ACC112 (cell line): ENCODE measurements at regions not wholly inside any gene's neighbourhood (a gene's known extent, or its start where the extent isn't known, plus 50 kb on each side); places are given as distances from the start of the nearest gene placed in this dataset.

Experiments
- H2AFZ ChIP-seq: fragments of 200-600 bp; sonication (generic); one replicate; pipeline ENCODE4 v1.6.0; 2017; ENCODE audit warnings: antibody characterized with exemption, low read length; ENCODE audit not compliant: unreplicated experiment
- H3K27ac ChIP-seq: fragments of 200-600 bp; sonication (generic); 2 replicates; pipeline ENCODE4 v1.5.1; 2014; ENCODE audit warnings: low read depth, mild to moderate bottlenecking, antibody characterized with exemption, low read length, moderate library complexity
- H3K27me3 ChIP-seq: fragments of 200-600 bp; sonication (generic); 2 replicates; pipeline ENCODE4 v1.6.1; 2014; ENCODE audit warnings: mild to moderate bottlenecking, antibody characterized with exemption, low read length, moderate library complexity, mixed read lengths; ENCODE audit not compliant: insufficient read depth
- H3K36me3 ChIP-seq: fragments of 200-600 bp; sonication (generic); 2 replicates; pipeline ENCODE4 v1.6.1; 2016; ENCODE audit warnings: mild to moderate bottlenecking, antibody characterized with exemption, low read length, moderate library complexity, mixed read lengths; ENCODE audit not compliant: insufficient read depth
- H3K4me1 ChIP-seq: fragments of 200-600 bp; sonication (generic); one replicate; pipeline ENCODE4 v1.6.1; 2016; ENCODE audit warnings: low read length, mixed read lengths; ENCODE audit not compliant: insufficient read depth, unreplicated experiment, control insufficient read depth
- H3K4me3 ChIP-seq: fragments of 200-600 bp; sonication (generic); 2 replicates; pipeline ENCODE4 v1.5.1; 2014; ENCODE audit warnings: mild to moderate bottlenecking, low read depth, low read length
- H3K79me2 ChIP-seq: fragments of 200-600 bp; sonication (generic); one replicate; pipeline ENCODE4 v1.6.0; 2016; ENCODE audit warnings: low read length; ENCODE audit not compliant: control insufficient read depth, unreplicated experiment, insufficient read depth

- Histone ChIP-seq H3K27ac (no peak overlapping the region), H2AFZ (no peak overlapping the region), H3K36me3 (no peaks in the 10 kb centered on the region), H3K79me2 (no peaks in the 10 kb centered on the region), H3K4me1 (peaks cover 21% of the 10 kb centered on the region), H3K4me3 (no peak overlapping the region), H3K27me3 (peaks cover 7% of the 10 kb centered on the region)
Observed at GRCh38 chr14:22315336-22315735, 273.7 kb downstream of the DAD1 start.

- Histone ChIP-seq H3K4me1 (peaks cover 21% of the 10 kb centered on the region), H3K27ac (no peak overlapping the region), H3K27me3 (peaks cover 3% of the 10 kb centered on the region; the same call in 1 of the 2 replicates), H3K4me3 (no peak overlapping the region), H2AFZ (no peak overlapping the region), H3K36me3 (no peaks in the 10 kb centered on the region), H3K79me2 (no peaks in the 10 kb centered on the region)
Observed at GRCh38 chr14:22314183-22314820, 274.7 kb downstream of the DAD1 start.

- H3K79me2 ChIP-seq = no peaks in the 10 kb centered on the region
- H3K27me3 ChIP-seq = no peaks in the 10 kb centered on the region
- H2AFZ ChIP-seq = no peak overlapping the region
- no peak overlapping the region for H3K27ac ChIP-seq
- H3K36me3 ChIP-seq = no peaks in the 10 kb centered on the region
- peaks cover 21% of the 10 kb centered on the region for H3K4me1 ChIP-seq
- H3K4me3 ChIP-seq = no peak overlapping the region
Observed at GRCh38 chr14:22313172-22313801, 275.7 kb downstream of the DAD1 start.

GRCh38 chr14:22311636-22312035 is 277.4 kb downstream of the DAD1 start:
- no peak overlapping the region for H3K4me3 ChIP-seq
- no peaks in the 10 kb centered on the region for H3K27me3 ChIP-seq
- H2AFZ ChIP-seq = no peak overlapping the region
- no peak overlapping the region for H3K27ac ChIP-seq
- no peaks in the 10 kb centered on the region for H3K79me2 ChIP-seq
- H3K36me3 ChIP-seq = no peaks in the 10 kb centered on the region
- H3K4me1 ChIP-seq = peaks cover 21% of the 10 kb centered on the region

GRCh38 chr14:22305607-22306006 is 283.4 kb downstream of the DAD1 start:
- peaks cover 8% of the 10 kb centered on the region; the same call in 1 of the 2 replicates for H3K27me3 ChIP-seq
- H2AFZ ChIP-seq = no peak overlapping the region
- no peaks in the 10 kb centered on the region for H3K36me3 ChIP-seq
- H3K4me1 ChIP-seq = peaks cover 4% of the 10 kb centered on the region
- no peak overlapping the region for H3K4me3 ChIP-seq
- no peaks in the 10 kb centered on the region for H3K79me2 ChIP-seq
- H3K27ac ChIP-seq = no peak overlapping the region

- H3K36me3 ChIP-seq = no peaks in the 10 kb centered on the region
- no peak overlapping the region for H2AFZ ChIP-seq
- no peaks in the 10 kb centered on the region for H3K79me2 ChIP-seq
- H3K27me3 ChIP-seq = peaks cover 8% of the 10 kb centered on the region; the same call in 1 of the 2 replicates
- H3K4me3 ChIP-seq = no peak overlapping the region
- H3K27ac ChIP-seq = no peak overlapping the region
- H3K4me1 ChIP-seq = peaks cover 4% of the 10 kb centered on the region
Observed at GRCh38 chr14:22304326-22304725, 284.7 kb downstream of the DAD1 start.

GRCh38 chr14:22303589-22304195 is 285.3 kb downstream of the DAD1 start:
- Histone ChIP-seq H3K4me3 (no peak overlapping the region), H3K27me3 (peaks cover 8% of the 10 kb centered on the region; the same call in 1 of the 2 replicates), H2AFZ (no peak overlapping the region), H3K36me3 (no peaks in the 10 kb centered on the region), H3K79me2 (no peaks in the 10 kb centered on the region), H3K4me1 (peaks cover 4% of the 10 kb centered on the region), H3K27ac (no peak overlapping the region)

- Histone ChIP-seq H2AFZ (no peak overlapping the region), H3K4me1 (peaks cover 23% of the 10 kb centered on the region), H3K27me3 (peaks cover 8% of the 10 kb centered on the region; the same call in 1 of the 2 replicates), H3K79me2 (no peaks in the 10 kb centered on the region), H3K36me3 (no peaks in the 10 kb centered on the region), H3K4me3 (no peak overlapping the region), H3K27ac (no peak overlapping the region)
Observed at GRCh38 chr14:22300646-22301045, 288.4 kb downstream of the DAD1 start.

GRCh38 chr14:22297376-22297775 is 291.6 kb downstream of the DAD1 start:
- no peak overlapping the region for H3K4me3 ChIP-seq
- H3K79me2 ChIP-seq = no peaks in the 10 kb centered on the region
- no peak overlapping the region for H3K27ac ChIP-seq
- no peaks in the 10 kb centered on the region for H3K36me3 ChIP-seq
- no peak overlapping the region for H2AFZ ChIP-seq
- H3K4me1 ChIP-seq = peaks cover 19% of the 10 kb centered on the region
- H3K27me3 ChIP-seq = no peaks in the 10 kb centered on the region

- Histone ChIP-seq H3K27me3 (no peaks in the 10 kb centered on the region), H3K4me3 (peak overlapping the region; percentile 9; the same call in 1 of the 2 replicates), H3K79me2 (no peaks in the 10 kb centered on the region), H3K27ac (no peak overlapping the region), H2AFZ (peak overlapping the region; percentile 13), H3K4me1 (peaks cover 19% of the 10 kb centered on the region), H3K36me3 (no peaks in the 10 kb centered on the region)
Observed at GRCh38 chr14:22296722-22297121, 292.3 kb downstream of the DAD1 start.

GRCh38 chr14:22296088-22296487 is 292.9 kb downstream of the DAD1 start:
- peak overlapping the region; percentile 13 for H2AFZ ChIP-seq
- no peak overlapping the region for H3K4me3 ChIP-seq
- no peaks in the 10 kb centered on the region for H3K27me3 ChIP-seq
- H3K4me1 ChIP-seq = peaks cover 25% of the 10 kb centered on the region
- no peaks in the 10 kb centered on the region for H3K36me3 ChIP-seq
- no peaks in the 10 kb centered on the region for H3K79me2 ChIP-seq
- no peak overlapping the region for H3K27ac ChIP-seq
